Inflammatory macrophage treated with lipopolysaccharide for 1 hour (primary cell): ENCODE measurements at regions not wholly inside any gene's neighbourhood (a gene's known extent, or its start where the extent isn't known, plus 50 kb on each side); places are given as distances from the start of the nearest gene placed in this dataset.
A peak's percentile ranks its signal among the peaks of the same experiment; 100 is the strongest.

Experiments
- DNase-seq, 2 donors: peaks; one replicate each; pipeline ENCODE4 v3.0.0-alpha.2; 2020 to 2022

- no peak for DNase-seq
These were observed 355.2 kb downstream of the BMP4 start for GRCh38 chr14:53601409-53601808.

- DNase-seq, result no peak
These were observed 357.2 kb downstream of the BMP4 start for GRCh38 chr14:53599221-53599945.

GRCh38 chr14:53596853-53597525, 359.6 kb downstream of the BMP4 start:
- DNase-seq, result no peak

GRCh38 chr14:53591816-53592215, 364.8 kb downstream of the BMP4 start:
- DNase-seq, result no peak

- DNase-seq, result no peak
These were observed 375.1 kb downstream of the BMP4 start for GRCh38 chr14:53581504-53581903.

GRCh38 chr14:53571641-53572328, 384.8 kb downstream of the BMP4 start:
- no peak for DNase-seq

GRCh38 chr14:53570411-53571387, 385.9 kb downstream of the BMP4 start:
- no peak for DNase-seq

- DNase-seq, result no peak
These were observed 387.2 kb downstream of the BMP4 start for GRCh38 chr14:53569446-53569845.

- DNase-seq, result no peak
These were observed 389.3 kb downstream of the BMP4 start for GRCh38 chr14:53567236-53567780.

- no peak for DNase-seq
These were observed 391.8 kb downstream of the BMP4 start for GRCh38 chr14:53564870-53565269.

- DNase-seq, result no peak
These were observed 393.0 kb downstream of the BMP4 start for GRCh38 chr14:53563628-53564027.

GRCh38 chr14:53553221-53553620, 400.1 kb upstream of the DDHD1 start:
- no peak for DNase-seq

GRCh38 chr14:53551862-53552261, 398.7 kb upstream of the DDHD1 start:
- no peak for DNase-seq

- DNase-seq, result no peak
These were observed 397.7 kb upstream of the DDHD1 start for GRCh38 chr14:53550776-53551175.

GRCh38 chr14:53549956-53550355, 396.8 kb upstream of the DDHD1 start:
- DNase-seq, result no peak

- DNase-seq, result no peak
These were observed 394.5 kb upstream of the DDHD1 start for GRCh38 chr14:53547593-53547992.

- no peak for DNase-seq
These were observed 392.1 kb upstream of the DDHD1 start for GRCh38 chr14:53545217-53545616.

- DNase-seq, result no peak
These were observed 389.6 kb upstream of the DDHD1 start for GRCh38 chr14:53542732-53543131.

GRCh38 chr14:53541411-53541810, 388.3 kb upstream of the DDHD1 start:
- DNase-seq, result no peak

- DNase-seq, result peak; percentile 16 to 47
These were observed 386.5 kb upstream of the DDHD1 start for GRCh38 chr14:53539489-53540126.

- no peak for DNase-seq
These were observed 385.3 kb upstream of the DDHD1 start for GRCh38 chr14:53538316-53538881.
